ENCODE measurements at regions not wholly inside any gene's neighbourhood (a gene's known extent, or its start where the extent isn't known, plus 50 kb on each side); places are given as distances from the start of the nearest gene placed in this dataset.
"Not testable (repeated sequence)": the region's sequence is repeated elsewhere in the genome, so short reads cannot be mapped to it uniquely, and the experiment has no call there.

GRCh38 chr6:22364306-22364705, 67.5 kb upstream of the PRL start:
- Histone ChIP-seq H3K4me3 (ENCODE audit: insufficient read depth, low read depth, low read length) (no peak overlapping the region), H3K9me3 (ENCODE audit: control insufficient read depth, low read length) (peaks cover 3% of the 10 kb centered on the region), H3K4me1 (ENCODE audit: control insufficient read depth, insufficient read depth, low read length) (no peaks in the 10 kb centered on the region), H3K36me3 (ENCODE audit: control insufficient read depth, insufficient read depth, low read length) (no peaks in the 10 kb centered on the region), H3K27ac (ENCODE audit: insufficient read depth, low read depth, low read length, poor library complexity, severe bottlenecking) (no peak overlapping the region), H3K27me3 (ENCODE audit: control insufficient read depth, insufficient read depth, low read length, poor library complexity, severe bottlenecking) (no peaks in the 10 kb centered on the region)
- WGBS, 2 experiments: 93 to 94% methylated on average over 2 of the region's 2 CpGs

GRCh38 chr6:22366214-22366613, 69.4 kb upstream of the PRL start:
- H3K4me1 ChIP-seq (ENCODE audit: control insufficient read depth, insufficient read depth, low read length): no peaks in the 10 kb centered on the region
- H3K27me3 ChIP-seq (ENCODE audit: control insufficient read depth, insufficient read depth, low read length, poor library complexity, severe bottlenecking): no peaks in the 10 kb centered on the region
- no peak overlapping the region for H3K27ac ChIP-seq (ENCODE audit: insufficient read depth, low read depth, low read length, poor library complexity, severe bottlenecking)
- H3K4me3 ChIP-seq (ENCODE audit: insufficient read depth, low read depth, low read length): no peak overlapping the region
- H3K9me3 ChIP-seq (ENCODE audit: control insufficient read depth, low read length): peaks cover 3% of the 10 kb centered on the region
- no peaks in the 10 kb centered on the region for H3K36me3 ChIP-seq (ENCODE audit: control insufficient read depth, insufficient read depth, low read length)
- 50 to 65% methylated on average over 2 to 3 of the region's 4 CpGs for WGBS, 2 experiments

- Histone ChIP-seq H3K9me3 (ENCODE audit: control insufficient read depth, low read length) (peaks cover 3% of the 10 kb centered on the region), H3K27ac (ENCODE audit: insufficient read depth, low read depth, low read length, poor library complexity, severe bottlenecking) (no peak overlapping the region), H3K4me3 (ENCODE audit: insufficient read depth, low read depth, low read length) (no peak overlapping the region), H3K36me3 (ENCODE audit: control insufficient read depth, insufficient read depth, low read length) (no peaks in the 10 kb centered on the region), H3K27me3 (ENCODE audit: control insufficient read depth, insufficient read depth, low read length, poor library complexity, severe bottlenecking) (no peaks in the 10 kb centered on the region), H3K4me1 (ENCODE audit: control insufficient read depth, insufficient read depth, low read length) (no peaks in the 10 kb centered on the region)
- 91 to 96% methylated on average over 1 of the region's 1 CpG for WGBS, 2 experiments
Measured at GRCh38 chr6:22367346-22367745, 70.5 kb upstream of the PRL start.

GRCh38 chr6:22368794-22369193, 72.0 kb upstream of the PRL start:
- 85 to 96% methylated on average over 1 of the region's 1 CpG for WGBS, 2 experiments
- Histone ChIP-seq H3K4me3 (ENCODE audit: insufficient read depth, low read depth, low read length) (no peak overlapping the region), H3K27me3 (ENCODE audit: control insufficient read depth, insufficient read depth, low read length, poor library complexity, severe bottlenecking) (no peaks in the 10 kb centered on the region), H3K36me3 (ENCODE audit: control insufficient read depth, insufficient read depth, low read length) (no peaks in the 10 kb centered on the region), H3K4me1 (ENCODE audit: control insufficient read depth, insufficient read depth, low read length) (no peaks in the 10 kb centered on the region), H3K27ac (ENCODE audit: insufficient read depth, low read depth, low read length, poor library complexity, severe bottlenecking) (no peak overlapping the region), H3K9me3 (ENCODE audit: control insufficient read depth, low read length) (peaks cover 3% of the 10 kb centered on the region)

GRCh38 chr6:22372922-22373321, 76.1 kb upstream of the PRL start:
- Histone ChIP-seq H3K36me3 (ENCODE audit: control insufficient read depth, insufficient read depth, low read length) (no peaks in the 10 kb centered on the region), H3K27ac (ENCODE audit: insufficient read depth, low read depth, low read length, poor library complexity, severe bottlenecking) (no peak overlapping the region), H3K4me1 (ENCODE audit: control insufficient read depth, insufficient read depth, low read length) (no peaks in the 10 kb centered on the region), H3K27me3 (ENCODE audit: control insufficient read depth, insufficient read depth, low read length, poor library complexity, severe bottlenecking) (no peaks in the 10 kb centered on the region), H3K9me3 (ENCODE audit: control insufficient read depth, low read length) (no peaks in the 10 kb centered on the region), H3K4me3 (ENCODE audit: insufficient read depth, low read depth, low read length) (no peak overlapping the region)
- 92 to 96% methylated on average over 2 of the region's 2 CpGs for WGBS, 2 experiments

GRCh38 chr6:22374950-22375349, 78.1 kb upstream of the PRL start:
- not testable (repeated sequence) for H3K9me3 ChIP-seq (ENCODE audit: control insufficient read depth, low read length); H3K27me3 ChIP-seq (ENCODE audit: control insufficient read depth, insufficient read depth, low read length, poor library complexity, severe bottlenecking); H3K4me1 ChIP-seq (ENCODE audit: control insufficient read depth, insufficient read depth, low read length); H3K27ac ChIP-seq (ENCODE audit: insufficient read depth, low read depth, low read length, poor library complexity, severe bottlenecking); H3K4me3 ChIP-seq (ENCODE audit: insufficient read depth, low read depth, low read length); H3K36me3 ChIP-seq (ENCODE audit: control insufficient read depth, insufficient read depth, low read length)
- 100% methylated on average over 2 of the region's 2 CpGs for WGBS, 2 experiments

GRCh38 chr6:22376293-22376692, 79.5 kb upstream of the PRL start:
- not testable (repeated sequence) for H3K4me1 ChIP-seq (ENCODE audit: control insufficient read depth, insufficient read depth, low read length); H3K27ac ChIP-seq (ENCODE audit: insufficient read depth, low read depth, low read length, poor library complexity, severe bottlenecking); H3K9me3 ChIP-seq (ENCODE audit: control insufficient read depth, low read length); H3K27me3 ChIP-seq (ENCODE audit: control insufficient read depth, insufficient read depth, low read length, poor library complexity, severe bottlenecking); H3K4me3 ChIP-seq (ENCODE audit: insufficient read depth, low read depth, low read length); H3K36me3 ChIP-seq (ENCODE audit: control insufficient read depth, insufficient read depth, low read length)

GRCh38 chr6:22378536-22378935, 81.7 kb upstream of the PRL start:
- not testable (repeated sequence) for H3K4me3 ChIP-seq (ENCODE audit: insufficient read depth, low read depth, low read length); H3K27ac ChIP-seq (ENCODE audit: insufficient read depth, low read depth, low read length, poor library complexity, severe bottlenecking); H3K4me1 ChIP-seq (ENCODE audit: control insufficient read depth, insufficient read depth, low read length); H3K27me3 ChIP-seq (ENCODE audit: control insufficient read depth, insufficient read depth, low read length, poor library complexity, severe bottlenecking); H3K36me3 ChIP-seq (ENCODE audit: control insufficient read depth, insufficient read depth, low read length); H3K9me3 ChIP-seq (ENCODE audit: control insufficient read depth, low read length)
- WGBS, 2 experiments: 57 to 75% methylated on average over 1 of the region's 1 CpG

GRCh38 chr6:22380236-22380635, 83.4 kb upstream of the PRL start:
- Histone ChIP-seq H3K27me3 (ENCODE audit: control insufficient read depth, insufficient read depth, low read length, poor library complexity, severe bottlenecking) (no peaks in the 10 kb centered on the region), H3K36me3 (ENCODE audit: control insufficient read depth, insufficient read depth, low read length) (no peaks in the 10 kb centered on the region), H3K9me3 (ENCODE audit: control insufficient read depth, low read length) (no peaks in the 10 kb centered on the region), H3K4me3 (ENCODE audit: insufficient read depth, low read depth, low read length) (no peak overlapping the region), H3K4me1 (ENCODE audit: control insufficient read depth, insufficient read depth, low read length) (no peaks in the 10 kb centered on the region), H3K27ac (ENCODE audit: insufficient read depth, low read depth, low read length, poor library complexity, severe bottlenecking) (no peak overlapping the region)
- 91 to 92% methylated on average over 3 of the region's 3 CpGs for WGBS, 2 experiments

- H3K9me3 ChIP-seq (ENCODE audit: control insufficient read depth, low read length): no peaks in the 10 kb centered on the region
- no peak overlapping the region for H3K4me3 ChIP-seq (ENCODE audit: insufficient read depth, low read depth, low read length)
- no peaks in the 10 kb centered on the region for H3K4me1 ChIP-seq (ENCODE audit: control insufficient read depth, insufficient read depth, low read length)
- H3K27me3 ChIP-seq (ENCODE audit: control insufficient read depth, insufficient read depth, low read length, poor library complexity, severe bottlenecking): no peaks in the 10 kb centered on the region
- WGBS, 2 experiments: 90 to 92% methylated on average over 8 to 9 of the region's 9 CpGs
- no peaks in the 10 kb centered on the region for H3K36me3 ChIP-seq (ENCODE audit: control insufficient read depth, insufficient read depth, low read length)
- no peak overlapping the region for H3K27ac ChIP-seq (ENCODE audit: insufficient read depth, low read depth, low read length, poor library complexity, severe bottlenecking)
Measured at GRCh38 chr6:22381845-22382544, 85.2 kb upstream of the PRL start.

- WGBS, 2 experiments: 92 to 95% methylated on average over 6 of the region's 6 CpGs
- no peaks in the 10 kb centered on the region for H3K27me3 ChIP-seq (ENCODE audit: control insufficient read depth, insufficient read depth, low read length, poor library complexity, severe bottlenecking)
- no peaks in the 10 kb centered on the region for H3K9me3 ChIP-seq (ENCODE audit: control insufficient read depth, low read length)
- H3K27ac ChIP-seq (ENCODE audit: insufficient read depth, low read depth, low read length, poor library complexity, severe bottlenecking): no peak overlapping the region
- H3K36me3 ChIP-seq (ENCODE audit: control insufficient read depth, insufficient read depth, low read length): no peaks in the 10 kb centered on the region
- H3K4me3 ChIP-seq (ENCODE audit: insufficient read depth, low read depth, low read length): no peak overlapping the region
- H3K4me1 ChIP-seq (ENCODE audit: control insufficient read depth, insufficient read depth, low read length): no peaks in the 10 kb centered on the region
Measured at GRCh38 chr6:22383016-22383415, 86.2 kb upstream of the PRL start.
